ENCODE measurements at regions not wholly inside any gene's neighbourhood (a gene's known extent, or its start where the extent isn't known, plus 50 kb on each side); places are given as distances from the start of the nearest gene placed in this dataset.

- H3K18ac ChIP-seq (ENCODE audit: low read depth, low read length), result no peak overlapping the region
- H3K4me1 ChIP-seq (ENCODE audit: control insufficient read depth, insufficient read depth, low read length), result no peaks in the 10 kb centered on the region
- no peaks in the 10 kb centered on the region for H3K79me1 ChIP-seq (ENCODE audit: low read depth in 1 of 2, low read length in 2 of 2)
- no peak for ATAC-seq (ENCODE audit: low read depth)
- TF ChIP-seq POLR2A (IDR thresholded peaks at IDR 0.05; ENCODE audit: low read depth, low read length), result no peak
- TF ChIP-seq MAFK (IDR thresholded peaks at IDR 0.05; ENCODE audit: low read depth, low read length), result no peak
- TF ChIP-seq USF2 (IDR thresholded peaks at IDR 0.05; ENCODE audit: low read depth, low read length), result no peak
- TF ChIP-seq BHLHE40 (IDR thresholded peaks at IDR 0.05; ENCODE audit: low read depth, low read length), result no peak
- no peak for TF ChIP-seq RCOR1 (IDR thresholded peaks at IDR 0.05; ENCODE audit: insufficient replicate concordance, low read length)
- TF ChIP-seq CTCF (conservative IDR thresholded peaks at IDR 0.05; ENCODE audit: low read depth, low read length), result no peak
- no peak for TF ChIP-seq FOS (IDR thresholded peaks at IDR 0.05; ENCODE audit: low read depth, low read length)
- TF ChIP-seq MAZ (IDR thresholded peaks at IDR 0.05; ENCODE audit: borderline replicate concordance, low read depth, low read length), result no peak
- TF ChIP-seq NFE2L2 (IDR thresholded peaks at IDR 0.05; ENCODE audit: low read depth, low read length), result no peak
- TF ChIP-seq MXI1 (IDR thresholded peaks at IDR 0.05; ENCODE audit: borderline replicate concordance, low read depth, low read length), result no peak
- no peak for TF ChIP-seq CHD1 (IDR thresholded peaks at IDR 0.05; ENCODE audit: low read depth, low read length)
- TF ChIP-seq CEBPB (IDR thresholded peaks at IDR 0.05; ENCODE audit: low read depth, low read length), result no peak
- TF ChIP-seq, protein P1, sequence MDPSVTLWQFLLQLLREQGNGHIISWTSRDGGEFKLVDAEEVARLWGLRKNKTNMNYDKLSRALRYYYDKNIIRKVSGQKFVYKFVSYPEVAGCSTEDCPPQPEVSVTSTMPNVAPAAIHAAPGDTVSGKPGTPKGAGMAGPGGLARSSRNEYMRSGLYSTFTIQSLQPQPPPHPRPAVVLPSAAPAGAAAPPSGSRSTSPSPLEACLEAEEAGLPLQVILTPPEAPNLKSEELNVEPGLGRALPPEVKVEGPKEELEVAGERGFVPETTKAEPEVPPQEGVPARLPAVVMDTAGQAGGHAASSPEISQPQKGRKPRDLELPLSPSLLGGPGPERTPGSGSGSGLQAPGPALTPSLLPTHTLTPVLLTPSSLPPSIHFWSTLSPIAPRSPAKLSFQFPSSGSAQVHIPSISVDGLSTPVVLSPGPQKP (IDR thresholded peaks at IDR 0.05; ENCODE audit: borderline replicate concordance, low read depth, low read length), result no peak
- TF ChIP-seq SMC3 (IDR thresholded peaks at IDR 0.05; ENCODE audit: low read depth, low read length), result no peak
- TF ChIP-seq RFX5 (IDR thresholded peaks at IDR 0.05; ENCODE audit: low read depth, low read length), result no peak
- TF ChIP-seq RAD21 (IDR thresholded peaks at IDR 0.05; ENCODE audit: low read length), result no peak
- intact Hi-C loops (cut with micrococcal nuclease) (no loop called here), in situ Hi-C loops (cut with MboI; ENCODE audit: low sequenced_read_pairs) (no loop called here), dilution Hi-C loops (cut with HindIII; ENCODE audit: low sequenced_read_pairs, unreplicated experiment) (no loop called here)
- H3K9me1 ChIP-seq (ENCODE audit: insufficient read depth, low read length), result no peaks in the 10 kb centered on the region
- CTCF ChIA-PET, result interaction anchor here (0.5 to 0.8 kb wide), 2 partner anchors 46 to 1145 kb away, joined by 3 read pairs; no protein-coding TSS in a partner anchor
- no peaks in the 10 kb centered on the region for H3K36me3 ChIP-seq (ENCODE audit: control insufficient read depth, insufficient read depth, low read length)
- no TSS peak for BruUV-seq (replicated peaks)
- POLR2A ChIA-PET (ENCODE audit: unreplicated experiment), result no interaction called here
- no peak overlapping the region for H4K5ac ChIP-seq (ENCODE audit: low read depth, low read length)
- no peaks in the 10 kb centered on the region for H3K27me3 ChIP-seq (ENCODE audit: control insufficient read depth, insufficient read depth, low read length)
- no peak overlapping the region for H2BK15ac ChIP-seq (ENCODE audit: low read depth, low read length)
- H4K91ac ChIP-seq (ENCODE audit: insufficient read depth, low read depth, low read length), result no peak overlapping the region
- no peak overlapping the region for H3K4ac ChIP-seq (ENCODE audit: low read depth, low read length)
- no peak overlapping the region for H2BK20ac ChIP-seq (ENCODE audit: low read depth, low read length)
- no peak for DNase-seq
- H3K14ac ChIP-seq (replicated peaks; ENCODE audit: low read depth, low read length), result no peak overlapping the region
- no peak overlapping the region for H3K56ac ChIP-seq (ENCODE audit: extremely low read depth, insufficient read depth, low read length)
- no peak overlapping the region for H2AFZ ChIP-seq (replicated peaks; ENCODE audit: low read length, poor library complexity)
- no peak overlapping the region for H2AK9ac ChIP-seq (replicated peaks; ENCODE audit: low read depth, low read length, poor library complexity)
- H2BK120ac ChIP-seq (ENCODE audit: low read depth, low read length), result no peak overlapping the region
- no peak overlapping the region for H3K27ac ChIP-seq (ENCODE audit: insufficient read depth, low read length)
- H3K4me3 ChIP-seq (ENCODE audit: insufficient read depth, low read depth, low read length), result no peak overlapping the region
- H3K9me3 ChIP-seq (ENCODE audit: control insufficient read depth, insufficient read depth, low read length), result no peaks in the 10 kb centered on the region
- H4K8ac ChIP-seq (ENCODE audit: low read depth in 2 of 2, low read length in 2 of 2), result no peak overlapping the region
- no peak overlapping the region for H3K4me2 ChIP-seq (ENCODE audit: low read depth, low read length)
- no peak overlapping the region for H3K23ac ChIP-seq (ENCODE audit: low read depth, low read length)
- H3K9ac ChIP-seq (ENCODE audit: low read depth, low read length), result no peak overlapping the region
- no peak overlapping the region for H2BK5ac ChIP-seq (ENCODE audit: low read depth, low read length, poor library complexity, severe bottlenecking)
- H4K20me1 ChIP-seq (ENCODE audit: insufficient read depth, low read length), result no peaks in the 10 kb centered on the region
- WGBS, 2 experiments (ENCODE audit: extremely low coverage in 2 of 2, insufficient read length in 1 of 2), result 67% methylated on average over 1 of the region's 5 CpGs; no CpG with 5 or more reads in 1 of the 2 experiments
- no peak overlapping the region for H2AK5ac ChIP-seq (ENCODE audit: low read depth, low read length)
Measured at GRCh38 chr6:25127076-25127837, 151.9 kb upstream of the CARMIL1 start.

Data from IMR-90 (cell line).